Left colon (tissue), 2 donors: ENCODE measurements at regions not wholly inside any gene's neighbourhood (a gene's known extent, or its start where the extent isn't known, plus 50 kb on each side); places are given as distances from the start of the nearest gene placed in this dataset.

Source experiments
- ATAC-seq: fragments of 200-7000 bp; cut with Tn5 transposase; one replicate; pipeline ENCODE4 v1.9.1; 2020; ENCODE audit warnings: mild to moderate bottlenecking, moderate library complexity
- DNase-seq, 2 donors: peaks; one replicate each; pipeline ENCODE4 v3.0.0-alpha.2; 2020
- intact Hi-C, 2 donors: fragments of 100-400 bp; cut with DNase I in 1 of 2; cut with micrococcal nuclease in 1 of 2; formaldehyde crosslinking; loops; one replicate each; pipeline versions ENCODE4 v1.11.2 to v1.14.0; 2022; cut with DNase I, micrococcal nuclease
- donor health status: DM: no; HTN: no; CAD: no.
- donor health status: DM: yes; HTN: yes; CAD: no.

DNA sequence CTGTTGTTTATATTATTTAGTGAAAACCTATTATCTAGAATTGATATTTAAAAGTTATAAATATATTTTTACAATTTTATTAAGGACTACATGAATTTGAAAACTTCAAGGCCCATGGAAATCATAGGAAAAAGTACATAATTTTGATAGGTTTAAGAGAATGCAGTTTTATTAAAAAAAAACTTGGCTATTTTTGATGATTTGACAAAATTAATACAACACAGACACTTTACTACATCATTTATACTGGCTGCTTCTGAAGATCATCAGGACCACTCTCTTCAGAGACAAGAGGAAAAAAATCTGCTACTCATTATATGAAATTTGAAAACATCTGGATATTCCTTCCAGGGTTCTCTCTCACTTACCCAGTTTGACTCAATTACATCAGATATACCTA is 637.7 kb downstream of the BCKDHB start:
- intact Hi-C loops: no loop called here
- ATAC-seq (no peak), DNase-seq (no peak)

DNA sequence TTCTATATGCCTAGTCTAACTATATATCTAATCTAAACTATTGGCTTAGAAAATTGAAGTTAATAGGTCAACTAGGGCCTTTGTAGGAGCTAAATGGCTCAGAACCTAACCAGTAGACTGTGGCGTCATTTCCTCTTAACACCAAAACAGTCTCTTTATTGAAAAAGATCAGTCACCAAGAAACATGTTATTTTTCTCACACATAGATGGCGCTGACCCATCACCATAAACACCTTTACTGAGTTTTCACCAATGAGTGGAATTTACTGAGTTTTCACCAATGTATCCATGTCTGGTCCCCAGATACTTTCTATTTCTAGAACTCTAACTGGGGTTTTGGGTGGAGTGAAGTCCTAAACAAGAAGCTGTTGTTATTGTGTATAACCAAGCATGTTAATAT is 636.0 kb downstream of the BCKDHB start:
- intact Hi-C loops: no loop called here
- no peak for ATAC-seq
- no peak for DNase-seq

DNA sequence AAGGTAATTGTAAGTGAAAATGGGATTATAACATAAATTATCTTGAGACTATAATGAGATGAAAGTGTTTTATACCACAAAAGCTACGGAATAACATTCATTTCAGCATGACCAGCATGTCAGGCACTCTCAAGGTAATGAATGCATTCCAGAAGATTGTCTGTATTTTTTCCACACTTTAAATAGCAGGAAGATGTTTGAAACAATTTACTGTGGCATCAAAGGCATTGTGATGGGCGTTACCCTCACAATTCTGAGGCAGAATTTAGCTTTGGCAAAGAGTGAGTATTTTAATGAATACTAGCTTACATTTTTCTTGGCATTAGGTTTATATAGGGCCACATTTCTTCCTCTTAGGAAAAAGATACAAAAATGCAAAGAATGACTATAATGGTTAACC is 627.2 kb downstream of the BCKDHB start:
- DNase-seq (no peak), ATAC-seq (no peak)
- intact Hi-C loops: no loop called here

DNA sequence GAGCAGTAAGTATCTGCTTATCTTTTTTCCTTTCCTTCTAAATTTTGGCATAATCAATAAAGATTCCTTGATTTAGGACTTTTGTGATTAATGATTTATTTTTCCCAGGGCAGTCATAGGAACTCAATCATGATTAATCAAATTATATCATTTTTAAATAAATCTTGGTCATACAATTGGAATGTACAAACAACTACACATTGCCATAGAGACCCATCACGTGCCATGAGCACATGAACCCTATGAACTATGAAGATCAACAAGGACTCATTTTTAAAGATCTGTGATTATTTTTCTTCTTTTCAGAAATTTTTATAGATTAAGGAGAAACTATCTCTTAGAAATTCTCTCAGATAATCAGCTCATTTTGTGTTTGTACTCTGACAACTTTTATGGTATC is 622.4 kb downstream of the BCKDHB start:
- ATAC-seq: no peak
- intact Hi-C loops: no loop called here
- no peak for DNase-seq

DNA sequence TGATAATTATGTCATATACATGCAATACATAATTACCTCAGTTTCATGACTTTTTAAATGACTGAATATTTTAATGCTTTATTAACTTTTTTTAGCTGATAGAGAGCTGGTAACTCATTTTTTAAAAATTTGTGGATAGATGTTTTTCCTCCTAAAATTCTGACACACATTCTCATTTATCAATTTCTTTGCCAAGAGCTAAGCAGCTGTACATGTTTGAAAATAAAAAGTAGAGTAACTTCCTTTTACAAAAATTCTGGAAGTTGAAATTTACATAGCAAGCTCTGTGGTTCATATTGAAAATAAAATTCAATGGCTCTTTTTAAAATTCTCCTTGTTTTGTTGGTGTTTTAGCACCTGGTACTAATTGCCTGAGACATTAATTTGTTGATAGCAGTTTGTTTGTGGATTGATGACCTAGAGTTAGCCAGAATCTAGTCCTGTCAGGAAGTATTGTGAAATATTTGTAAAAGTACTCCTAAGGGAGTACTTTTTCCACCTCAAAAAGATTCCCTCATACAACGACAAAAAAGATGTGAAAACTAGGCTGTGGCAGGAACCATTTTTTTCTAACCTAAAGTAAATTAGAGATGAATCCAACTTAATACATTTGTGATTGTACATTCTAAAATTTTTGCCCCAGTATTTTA is 621.8 kb downstream of the BCKDHB start:
- ATAC-seq: no peak
- intact Hi-C loops: no loop called here
- no peak for DNase-seq

DNA sequence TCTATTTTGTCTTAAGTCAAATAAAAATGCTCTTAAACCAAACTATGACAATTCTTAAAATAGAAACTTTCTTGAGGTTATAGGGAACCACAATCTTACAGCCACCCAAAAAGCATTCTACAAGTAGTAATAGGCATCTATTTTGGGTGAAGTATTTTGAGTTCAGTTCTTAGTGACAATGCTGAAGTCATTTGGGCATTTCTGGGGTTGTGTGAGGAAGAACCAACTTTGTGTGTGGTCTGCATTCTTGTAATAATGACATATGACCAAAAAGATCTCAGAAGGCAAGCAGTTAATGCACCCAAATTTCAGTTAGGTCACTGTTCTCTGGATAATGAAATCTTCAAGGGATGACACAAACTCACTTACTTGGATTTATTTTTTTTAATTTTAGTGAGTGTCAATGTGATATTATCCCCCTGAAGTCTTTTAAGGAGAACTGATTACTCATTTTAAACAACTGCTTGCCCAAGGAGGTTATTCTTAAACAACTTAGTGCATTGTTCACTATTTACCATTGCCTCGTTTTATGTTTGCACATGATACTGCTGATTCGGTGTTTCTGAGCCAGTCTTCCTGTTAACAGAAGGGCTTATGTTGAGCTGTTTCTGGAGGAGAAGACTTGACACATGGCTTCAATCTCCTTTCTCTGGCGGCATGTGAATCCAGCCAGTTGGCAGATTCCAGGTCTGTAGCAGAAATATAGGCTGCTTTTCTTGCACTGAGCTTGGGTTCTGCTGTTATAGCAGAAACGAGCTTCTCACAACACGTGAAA is 618.9 kb downstream of the BCKDHB start:
- intact Hi-C loops: no loop called here
- DNase-seq (no peak), ATAC-seq (no peak)

DNA sequence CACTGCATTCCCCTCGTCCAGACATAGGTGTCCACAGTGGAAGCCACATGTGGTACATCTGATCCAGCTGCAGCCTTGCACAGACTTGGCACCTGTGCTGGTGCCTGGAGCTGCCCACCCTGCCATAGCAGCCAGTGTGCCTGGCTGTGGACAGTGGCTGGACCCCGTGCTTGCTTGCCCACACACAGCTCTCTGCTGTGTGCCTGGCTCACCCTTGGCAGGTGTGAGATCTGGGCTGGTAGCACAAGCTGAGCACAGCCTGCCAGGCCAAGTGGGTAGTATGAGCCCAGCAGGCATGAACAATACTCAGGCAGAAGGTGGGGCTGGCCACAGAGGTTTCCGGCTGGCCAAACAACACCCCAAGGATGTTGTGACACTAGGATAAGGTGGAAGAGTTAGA is 614.4 kb downstream of the BCKDHB start:
- no peak for DNase-seq
- intact Hi-C loops: no loop called here
- ATAC-seq: no peak

DNA sequence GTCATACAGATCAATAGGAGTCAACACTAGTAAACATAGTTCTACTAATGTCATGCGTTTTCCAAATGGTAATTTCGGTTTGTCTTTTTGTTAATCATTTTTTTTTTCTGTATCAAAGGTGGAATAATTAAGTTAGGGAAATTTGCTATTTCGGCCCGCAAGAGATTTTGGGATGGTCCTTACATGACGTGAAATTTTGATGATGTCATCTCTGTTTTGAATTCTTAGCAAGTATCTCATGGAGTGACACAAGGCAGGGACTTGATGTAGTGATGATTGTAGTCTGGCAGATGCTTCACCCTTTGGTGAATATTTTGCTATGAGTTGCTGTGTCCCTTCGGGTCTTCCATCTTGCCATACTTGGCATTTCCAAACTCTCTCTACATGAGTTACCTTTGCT is 608.0 kb downstream of the BCKDHB start:
- intact Hi-C loops: no loop called here
- no peak for DNase-seq
- no peak for ATAC-seq

DNA sequence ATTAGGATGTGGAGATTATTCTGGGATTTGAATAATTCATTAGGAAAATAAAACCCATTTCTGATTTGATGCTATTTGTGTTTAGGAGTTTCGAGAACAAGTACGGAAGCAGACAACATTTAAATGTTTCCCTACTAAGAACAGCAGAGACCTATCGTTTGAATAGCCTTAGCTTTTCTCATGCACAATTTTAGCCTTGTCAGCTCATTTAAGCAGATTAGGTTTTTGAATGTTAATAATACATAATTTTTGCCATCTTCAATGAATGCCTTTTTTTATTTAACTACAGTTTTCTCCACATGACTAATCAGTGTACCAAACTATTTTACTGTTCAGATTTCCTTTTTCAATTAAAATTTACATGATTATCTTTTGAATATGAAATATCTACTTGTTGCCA is 592.0 kb downstream of the BCKDHB start:
- no peak for ATAC-seq
- DNase-seq: no peak

DNA sequence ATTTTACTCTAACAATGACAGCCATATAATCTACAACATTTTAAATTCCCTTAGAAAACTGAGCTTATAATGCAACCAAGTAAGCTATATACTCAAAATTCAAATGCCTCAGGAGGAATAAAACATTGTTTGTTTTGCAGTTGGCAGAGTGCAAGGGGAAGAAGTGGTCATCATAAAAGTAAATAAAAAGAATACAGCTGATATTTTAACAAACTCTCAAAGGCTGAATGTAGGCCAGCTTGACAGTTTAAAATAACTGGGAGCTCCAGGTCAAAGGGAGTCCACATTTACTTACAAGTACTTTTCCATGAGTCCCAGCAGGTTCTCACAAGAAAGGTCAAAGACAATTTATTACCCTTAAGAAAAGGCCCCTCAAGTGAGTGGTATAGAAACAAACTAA is 589.8 kb downstream of the BCKDHB start:
- intact Hi-C loops: no loop called here
- no peak for DNase-seq
- ATAC-seq: no peak

More for the DNA sequence above, 592.0 kb downstream of the BCKDHB start:
- intact Hi-C loops: no loop called here

DNA sequence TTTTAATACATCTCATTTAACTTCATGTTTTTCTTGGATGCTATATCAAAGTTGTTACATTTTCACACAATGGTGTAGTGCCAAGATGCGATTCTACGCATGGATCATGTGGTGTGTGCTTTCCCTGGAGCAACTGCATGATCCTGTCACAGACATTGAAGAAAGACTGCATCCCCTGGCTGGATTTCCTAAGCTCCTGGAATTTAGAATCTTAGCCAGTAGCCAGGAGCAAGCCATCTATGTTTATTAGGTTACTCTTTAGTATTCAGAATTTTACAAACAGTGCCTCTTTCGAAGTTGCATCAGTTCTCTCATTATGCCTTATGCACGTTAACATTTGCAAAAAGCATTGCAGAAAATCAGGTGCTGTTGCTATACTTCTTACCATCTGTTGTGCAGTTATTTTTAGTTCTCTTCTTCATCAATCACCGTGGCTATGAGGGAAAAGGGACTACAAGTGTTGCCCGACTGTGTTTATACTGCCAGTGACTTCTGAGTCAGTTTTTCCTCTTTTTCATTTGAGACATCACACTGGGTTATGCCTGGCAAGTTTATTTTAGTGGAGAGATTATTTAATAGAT is 584.2 kb downstream of the BCKDHB start:
- DNase-seq (no peak), ATAC-seq (no peak)
- intact Hi-C loops: no loop called here

DNA sequence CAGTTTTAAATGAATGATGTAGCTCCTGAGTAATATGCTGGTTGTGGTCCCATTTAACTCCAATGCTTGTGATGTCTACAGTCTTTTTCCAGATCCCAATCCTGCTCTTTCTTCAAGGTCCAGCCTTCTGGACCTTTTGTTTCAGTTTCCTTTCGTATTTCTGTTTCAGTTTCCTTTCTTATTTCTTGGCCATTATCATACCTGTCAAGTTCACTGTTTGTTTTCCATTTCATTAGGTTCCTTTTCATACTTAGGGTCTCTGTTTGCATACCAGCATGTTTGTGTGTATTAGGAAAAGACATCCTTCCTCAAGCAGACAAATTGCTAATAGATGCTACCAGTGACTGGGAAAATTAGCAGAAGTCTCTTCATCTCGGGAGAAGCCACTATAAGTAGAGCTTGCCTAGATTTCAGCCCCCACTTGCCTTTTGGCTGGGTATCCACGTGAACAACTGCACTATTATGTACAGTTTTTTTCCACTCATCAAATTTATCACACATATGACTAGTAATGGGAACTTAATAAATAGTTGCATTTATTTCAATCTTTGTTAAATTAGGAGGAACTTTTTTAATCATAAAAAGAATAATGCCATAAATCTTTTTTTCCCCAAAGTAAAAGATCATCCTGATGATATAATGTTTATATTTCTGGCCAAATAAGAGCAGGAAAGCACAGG is 583.4 kb downstream of the BCKDHB start:
- ATAC-seq (no peak), DNase-seq (no peak)
- intact Hi-C loops: no loop called here

DNA sequence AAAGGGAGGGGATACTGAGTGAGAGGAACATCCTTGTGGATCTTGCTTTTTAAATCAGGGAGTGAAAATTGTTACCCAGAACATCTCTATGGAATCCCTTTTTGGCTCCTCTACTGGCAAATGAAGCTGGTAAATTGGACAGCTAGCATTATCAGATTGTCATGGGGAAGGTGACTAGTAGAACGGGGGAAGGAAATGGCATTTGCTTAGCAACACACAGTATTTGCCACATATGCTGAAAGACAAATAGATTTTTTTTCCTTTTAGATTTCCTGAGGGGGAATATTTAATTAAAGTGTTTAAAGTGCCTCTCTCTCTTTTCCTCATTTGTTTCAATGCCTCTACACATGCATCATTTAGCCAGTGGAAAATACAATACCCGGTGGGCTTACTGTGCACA is 573.5 kb downstream of the BCKDHB start:
- no peak for ATAC-seq
- intact Hi-C loops: no loop called here
- DNase-seq: no peak

DNA sequence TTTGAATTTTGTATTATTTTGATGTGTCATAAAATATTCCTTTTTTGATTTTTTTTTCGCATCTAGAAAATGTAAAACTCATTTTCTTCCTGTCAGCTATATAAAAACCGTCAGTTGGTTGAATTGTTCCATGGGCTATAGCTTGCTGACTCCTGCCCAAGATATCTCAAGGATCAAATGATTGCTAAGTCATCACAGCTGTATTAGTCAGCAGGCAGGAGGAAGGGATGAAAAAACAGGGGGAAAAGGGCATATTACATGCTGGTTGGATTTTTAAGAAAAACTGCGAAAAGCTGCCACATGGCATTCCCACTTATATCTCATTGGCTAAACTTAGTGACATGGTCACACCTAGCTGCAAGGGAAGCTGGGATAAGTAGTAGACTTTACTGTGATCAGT is 569.9 kb downstream of the BCKDHB start:
- intact Hi-C loops: no loop called here
- DNase-seq: no peak
- no peak for ATAC-seq

DNA sequence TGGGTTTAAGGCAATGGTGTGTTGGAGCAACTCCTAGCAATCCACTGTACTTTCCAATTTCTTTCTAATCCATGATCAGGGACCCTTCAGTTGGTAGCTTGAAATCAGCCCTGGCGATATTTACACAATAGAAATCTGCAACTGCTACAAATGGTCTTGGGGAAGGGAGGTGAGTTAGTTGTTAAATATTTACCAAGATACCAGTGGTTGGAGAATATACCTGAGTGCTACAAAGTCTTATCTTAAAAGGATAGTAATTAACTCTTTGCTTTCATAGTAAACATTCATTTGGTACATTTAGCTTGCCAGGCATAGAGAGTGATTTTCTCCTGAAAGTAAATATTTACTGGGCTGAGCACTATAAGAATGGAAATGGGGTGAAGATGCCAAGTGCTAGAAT is 568.2 kb downstream of the BCKDHB start:
- intact Hi-C loops: no loop called here
- no peak for DNase-seq
- no peak for ATAC-seq

DNA sequence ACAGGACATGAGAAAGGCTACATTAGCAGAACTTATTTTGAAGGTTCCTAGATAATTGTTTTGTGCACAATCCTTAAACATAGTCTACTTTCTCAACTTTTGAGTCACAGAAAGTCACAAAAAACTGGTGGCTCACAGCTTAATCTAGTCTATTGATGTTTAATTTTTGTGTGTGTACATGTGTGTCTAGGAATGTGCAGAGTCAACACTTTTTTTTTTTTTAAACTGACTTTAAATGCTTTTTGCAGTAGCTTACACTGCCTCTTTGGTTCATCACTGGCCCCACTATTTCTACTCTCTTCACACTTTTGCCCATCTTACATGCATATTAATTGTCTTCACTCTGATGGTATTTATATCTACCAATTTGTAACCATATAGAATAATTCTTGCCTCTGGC is 566.9 kb downstream of the BCKDHB start:
- DNase-seq: no peak
- intact Hi-C loops: no loop called here
- ATAC-seq: no peak

DNA sequence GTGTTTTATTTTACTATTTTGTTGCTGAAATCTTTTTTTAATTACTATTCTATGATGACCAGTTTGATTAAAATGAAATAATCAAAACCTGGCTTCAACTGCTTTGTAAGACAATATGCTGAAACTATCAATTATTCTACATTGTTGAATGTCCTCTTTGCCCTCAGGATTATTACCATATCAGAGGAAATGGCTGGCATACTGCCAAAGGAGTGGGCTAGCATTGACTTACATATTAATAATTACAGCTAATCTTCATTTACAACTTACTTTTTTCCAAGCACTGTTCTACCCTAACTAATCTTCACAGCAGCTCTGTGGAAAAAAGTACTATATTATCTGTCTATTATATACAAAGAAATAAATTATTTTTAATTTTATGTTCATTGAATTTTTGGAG is 560.5 kb downstream of the BCKDHB start:
- intact Hi-C loops: no loop called here

DNA sequence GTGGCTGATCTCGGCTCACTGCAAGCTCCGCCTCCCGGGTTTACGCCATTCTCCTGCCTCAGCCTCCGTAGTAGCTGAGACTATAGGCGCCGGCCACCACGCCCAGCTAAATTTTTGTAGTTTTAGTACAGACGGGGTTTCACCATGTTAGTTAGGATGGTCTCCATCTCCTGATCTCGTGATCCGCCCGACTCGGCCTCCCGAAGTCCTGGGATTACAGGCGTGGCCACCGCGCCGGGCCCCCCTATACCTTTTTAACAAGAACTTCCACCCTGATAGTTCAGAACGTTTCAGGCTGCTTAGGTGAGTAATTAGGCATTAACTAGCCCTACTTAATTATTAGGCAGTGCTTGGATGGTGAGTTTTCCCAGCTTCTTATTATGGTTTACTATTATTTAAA is 552.5 kb downstream of the BCKDHB start:
- intact Hi-C loops: no loop called here
- ATAC-seq: no peak

More for the DNA sequence above, 560.5 kb downstream of the BCKDHB start:
- no peak for DNase-seq
- no peak for ATAC-seq

DNA sequence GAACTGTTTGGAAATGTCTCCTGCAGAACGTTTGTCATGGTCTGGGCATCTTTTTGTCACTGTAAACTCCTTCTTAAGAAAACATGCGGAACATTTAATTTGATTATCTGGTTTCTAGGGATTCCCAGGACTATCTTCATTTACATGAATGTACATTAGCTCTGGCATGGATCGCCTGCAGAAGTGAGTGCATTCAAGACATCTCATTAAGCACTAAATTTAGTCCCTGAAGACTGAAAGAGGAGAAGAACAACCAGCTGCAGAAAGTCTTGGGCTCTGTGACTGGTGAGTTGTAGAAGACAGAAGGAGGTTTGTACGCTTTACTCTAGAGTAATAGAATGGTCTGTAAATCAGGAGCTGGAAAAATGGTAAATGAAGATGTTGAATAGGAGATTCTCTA is 540.7 kb downstream of the BCKDHB start:
- intact Hi-C loops: no loop called here
- ATAC-seq (no peak), DNase-seq (no peak)

More for the DNA sequence above, 552.5 kb downstream of the BCKDHB start:
- no peak for DNase-seq

DNA sequence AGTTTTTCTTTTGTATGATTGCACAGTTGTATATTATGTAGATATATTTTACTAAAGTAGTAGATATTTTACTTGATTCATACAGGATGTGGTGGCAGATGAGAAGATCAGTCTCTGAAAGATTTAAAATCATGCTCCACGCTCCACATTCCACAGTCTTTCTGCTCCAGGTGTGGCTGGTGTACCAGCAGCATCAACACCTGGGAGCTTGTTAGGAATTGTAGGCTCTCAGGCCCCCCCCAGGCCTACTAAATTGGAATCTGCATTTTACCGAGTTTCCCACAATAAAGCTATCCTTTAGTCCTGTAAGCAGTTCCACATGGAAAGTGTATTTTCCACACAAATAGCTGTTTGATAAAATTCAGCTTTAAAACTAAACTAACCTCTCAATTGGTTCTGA is 537.4 kb downstream of the BCKDHB start:
- no peak for ATAC-seq
- intact Hi-C loops: no loop called here
- no peak for DNase-seq
